Body of pancreas (tissue), 4 donors: ENCODE measurements at regions not wholly inside any gene's neighbourhood (a gene's known extent, or its start where the extent isn't known, plus 50 kb on each side); places are given as distances from the start of the nearest gene placed in this dataset.
"Not testable (repeated sequence)": the region's sequence is repeated elsewhere in the genome, so short reads cannot be mapped to it uniquely, and the experiment has no call there.

Experiments used
- ATAC-seq: fragments of 150-250 bp; one replicate; pipeline ENCODE4 v1.9.1; 2016
- DNase-seq, 4 donors: peaks; one replicate each; pipeline ENCODE4 v3.0.0-alpha.2; 2019
- H3K27ac ChIP-seq, 4 donors: fragments of 200-600 bp; sonication (generic); 1 replicate in 3 of 4; 2 replicates in 1 of 4; pipeline versions ENCODE4 v1.5.1 to v1.6.1; 2016 to 2019; ENCODE audit warnings: mild to moderate bottlenecking in 1 of 4, mixed read lengths in 1 of 4, moderate library complexity in 1 of 4
- H3K27me3 ChIP-seq, 2 donors: fragments of 200-600 bp; sonication (generic); one replicate each; pipeline ENCODE4 v1.6.0; 2016; ENCODE audit warnings: mild to moderate bottlenecking in 1 of 2
- H3K36me3 ChIP-seq, 2 donors: fragments of 200-600 bp; sonication (generic); replicated peaks in 1 of 2; 2 replicates each; pipeline ENCODE4 v1.5.1; 2016; ENCODE audit warnings: low read depth in 2 of 2; ENCODE audit not compliant: insufficient read depth in 1 of 2
- H3K4me1 ChIP-seq: fragments of 200-600 bp; sonication (generic); one replicate; pipeline ENCODE4 v1.6.0; 2016
- H3K4me3 ChIP-seq, 2 donors: fragments of 200-600 bp; sonication (generic); 1 replicate in 1 of 2; 2 replicates in 1 of 2; pipeline ENCODE4 v1.5.1; 2016 to 2019
- H3K9me3 ChIP-seq, 3 donors: fragments of 200-600 bp; sonication (generic); 1 replicate in 2 of 3; 2 replicates in 1 of 3; pipeline ENCODE4 v1.5.1; 2016
- CTCF ChIP-seq, 7 experiments: fragments of 450-650 bp in 4 of 7; fragments of 200-600 bp in 3 of 7; sonication (generic) in 3 of 7; IDR thresholded peaks; one replicate each; pipeline ENCODE4 v1.5.1; 2016 to 2019; ENCODE audit warnings: antibody characterized with exemption in 7 of 7
- POLR2A ChIP-seq, 3 donors: fragments of 450-650 bp; IDR thresholded peaks; one replicate each; pipeline ENCODE4 v1.6.1; 2016; ENCODE audit warnings: antibody characterized with exemption in 3 of 3, mild to moderate bottlenecking in 2 of 3
- WGBS, 2 donors: methylation state at CpG; one replicate each; pipeline ENCODE4 v1.1.5; 2017; 5-methylcytosine and 5-hydroxymethylcytosine counted together
- intact Hi-C: fragments of 100-400 bp; cut with DNase I; formaldehyde crosslinking; loops from one replicate; pipeline ENCODE4 v1.15.1; 2023

GRCh38 chr2:64934530-64934929 lies 54.7 kb upstream of the SLC1A4 start:
- no peaks in the 10 kb centered on the region for H3K36me3 ChIP-seq
- intact Hi-C loops = no loop called here
- no peak overlapping the region for H3K4me3 ChIP-seq
- H3K9me3 ChIP-seq = no peaks in the 10 kb centered on the region
- H3K4me1 ChIP-seq = peaks cover 9% of the 10 kb centered on the region
- ATAC-seq (no peak), DNase-seq (no peak)
- 85 to 87% methylated on average over 4 of the region's 4 CpGs for WGBS, 2 donors
- H3K27me3 ChIP-seq = no peaks in the 10 kb centered on the region
- TF ChIP-seq POLR2A (IDR thresholded peaks at IDR 0.05) = no peak
- no peak for TF ChIP-seq CTCF (IDR thresholded peaks at IDR 0.05)
- no peak overlapping the region for H3K27ac ChIP-seq

DNA sequence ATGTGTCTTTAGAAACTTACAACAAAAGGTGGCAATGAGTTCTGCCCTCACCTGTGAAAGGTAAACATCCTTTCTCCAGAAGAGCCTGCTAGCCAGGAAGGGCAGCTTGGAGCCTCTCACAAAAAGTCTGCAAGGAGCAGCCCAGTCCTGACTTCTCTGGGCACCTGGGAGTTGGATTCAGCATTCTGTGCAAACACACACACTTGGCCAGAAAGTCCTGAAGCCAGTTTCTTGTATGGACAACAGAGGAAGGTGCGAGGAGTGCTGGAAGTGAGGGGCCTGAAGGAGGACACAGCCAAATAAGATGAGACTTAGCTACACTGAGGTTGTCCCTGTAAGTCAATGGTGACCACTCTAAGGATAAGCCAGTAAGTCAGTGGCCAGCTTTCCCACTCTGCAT lies 52.4 kb upstream of the SLC1A4 start:
- 80 to 100% methylated on average over 1 of the region's 1 CpG for WGBS, 2 donors

GRCh38 chr2:64937314-64937686 lies 51.9 kb upstream of the SLC1A4 start:
- H3K27me3 ChIP-seq, H3K4me3 ChIP-seq, H3K9me3 ChIP-seq, ATAC-seq, H3K36me3 ChIP-seq, intact Hi-C loops, H3K4me1 ChIP-seq, DNase-seq: not testable (repeated sequence)
- WGBS, 2 donors = 60 to 68% methylated on average over 5 of the region's 5 CpGs
- H3K27ac ChIP-seq = peak overlapping the region in 2 of 4 donors; percentile 45 to 56

More for the DNA sequence above, 52.4 kb upstream of the SLC1A4 start:
- no peak overlapping the region for H3K4me3 ChIP-seq
- H3K36me3 ChIP-seq = no peaks in the 10 kb centered on the region
- DNase-seq (no peak), ATAC-seq (no peak)
- H3K9me3 ChIP-seq = no peaks in the 10 kb centered on the region
- peaks cover 9% of the 10 kb centered on the region for H3K4me1 ChIP-seq
- TF ChIP-seq CTCF (IDR thresholded peaks at IDR 0.05) (no peak), POLR2A (IDR thresholded peaks at IDR 0.05) (no peak)
- intact Hi-C loops = no loop called here
- no peak overlapping the region for H3K27ac ChIP-seq
- H3K27me3 ChIP-seq = no peaks in the 10 kb centered on the region

DNA sequence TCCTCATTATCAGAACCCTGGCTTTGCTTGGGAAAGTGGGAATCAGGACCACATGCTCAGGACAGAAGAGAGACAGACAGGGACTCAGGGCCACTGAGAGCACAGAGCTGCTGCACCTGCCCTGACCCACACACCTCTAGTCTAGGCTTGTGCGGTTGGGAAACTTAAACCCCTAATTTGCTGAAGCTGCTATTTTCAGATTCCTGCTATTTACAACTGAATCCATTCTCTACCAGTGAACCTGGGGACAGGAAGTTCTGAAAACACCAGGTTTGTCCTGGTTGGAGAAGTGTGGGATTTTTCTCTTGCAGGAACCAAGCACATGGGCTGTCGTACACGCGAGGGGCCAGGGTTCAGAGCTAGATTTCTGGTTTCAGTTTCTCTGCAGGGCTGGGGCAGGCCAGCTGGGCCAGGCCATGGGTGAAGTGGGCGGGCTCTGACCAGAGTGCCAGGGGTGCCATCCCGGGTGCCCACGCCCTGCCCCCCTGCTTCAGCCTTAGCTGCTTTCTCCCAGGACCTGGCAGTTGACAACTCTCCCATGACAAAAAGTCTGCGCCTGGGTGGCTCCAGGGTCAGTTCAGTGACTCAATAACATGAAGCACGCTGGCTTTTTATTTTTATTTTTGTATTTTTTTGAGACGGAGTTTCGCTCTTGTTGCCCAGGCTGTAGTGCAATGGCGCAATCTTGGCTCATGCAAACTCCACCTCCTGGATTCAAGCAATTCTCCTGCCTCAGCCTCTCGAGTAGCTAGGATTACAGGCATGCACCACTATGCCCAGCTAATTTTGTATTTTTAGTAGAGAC lies 51.3 kb upstream of the SLC1A4 start:
- Histone ChIP-seq H3K36me3 (no peaks in the 10 kb centered on the region), H3K27ac (peak overlapping the region in 2 of 4 donors; percentile 45 to 56), H3K9me3 (no peaks in the 10 kb centered on the region), H3K27me3 (no peaks in the 10 kb centered on the region), H3K4me1 (peaks cover 9% of the 10 kb centered on the region), H3K4me3 (no peak overlapping the region)
- peak; percentile 71 for ATAC-seq
- DNase-seq = peak in 3 of 4 donors; percentile 26 to 59 (median 30)
- TF ChIP-seq POLR2A (IDR thresholded peaks at IDR 0.05) (no peak), CTCF (IDR thresholded peaks at IDR 0.05) (no peak)
- intact Hi-C loops = no loop called here
- WGBS, 2 donors = 51 to 66% methylated on average over 11 to 13 of the region's 13 CpGs

DNA sequence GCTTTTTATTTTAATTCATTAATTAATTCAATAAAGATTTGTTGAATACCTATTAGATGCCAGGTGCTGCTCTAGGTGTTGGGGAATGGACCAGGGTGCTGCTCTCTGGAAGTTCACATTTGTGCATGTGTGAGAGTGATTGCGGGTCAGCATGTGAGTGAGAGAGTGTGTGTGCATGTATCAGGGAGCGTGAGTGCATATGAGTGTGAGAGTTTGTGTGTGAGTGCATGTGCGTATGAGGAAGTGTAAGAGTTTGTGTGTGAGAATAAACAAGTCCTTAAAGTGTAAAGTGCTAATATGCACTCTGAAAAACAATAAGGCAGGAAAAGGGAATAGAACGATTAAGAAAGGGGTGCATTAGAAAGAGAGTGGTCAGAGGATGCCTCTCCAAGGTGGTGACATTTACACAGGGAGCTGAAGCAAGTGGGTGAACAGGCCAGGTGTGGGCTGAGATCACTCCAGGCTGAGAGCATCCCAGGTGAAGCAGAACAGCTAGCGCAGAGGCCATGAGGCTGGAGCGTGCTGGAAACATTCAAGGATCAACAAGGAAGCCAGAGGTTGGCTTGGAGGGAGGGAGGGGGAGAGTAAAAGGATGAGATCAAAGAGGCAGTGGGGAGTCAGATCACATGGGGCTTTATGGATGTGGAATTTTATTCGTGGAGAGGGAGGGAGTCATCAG lies 50.5 kb upstream of the SLC1A4 start:
- no peak overlapping the region for H3K4me3 ChIP-seq
- intact Hi-C loops = no loop called here
- peaks cover 9% of the 10 kb centered on the region for H3K4me1 ChIP-seq
- ATAC-seq = no peak
- 77 to 78% methylated on average over 7 of the region's 7 CpGs for WGBS, 2 donors
- no peaks in the 10 kb centered on the region for H3K36me3 ChIP-seq
- H3K27me3 ChIP-seq = no peaks in the 10 kb centered on the region
- no peak for DNase-seq
- no peak overlapping the region for H3K27ac ChIP-seq
- TF ChIP-seq CTCF (IDR thresholded peaks at IDR 0.05) (no peak), POLR2A (IDR thresholded peaks at IDR 0.05) (no peak)
- H3K9me3 ChIP-seq = no peaks in the 10 kb centered on the region
